ENCODE measurements at regions not wholly inside any gene's neighbourhood (a gene's known extent, or its start where the extent isn't known, plus 50 kb on each side); places are given as distances from the start of the nearest gene placed in this dataset.

DNA sequence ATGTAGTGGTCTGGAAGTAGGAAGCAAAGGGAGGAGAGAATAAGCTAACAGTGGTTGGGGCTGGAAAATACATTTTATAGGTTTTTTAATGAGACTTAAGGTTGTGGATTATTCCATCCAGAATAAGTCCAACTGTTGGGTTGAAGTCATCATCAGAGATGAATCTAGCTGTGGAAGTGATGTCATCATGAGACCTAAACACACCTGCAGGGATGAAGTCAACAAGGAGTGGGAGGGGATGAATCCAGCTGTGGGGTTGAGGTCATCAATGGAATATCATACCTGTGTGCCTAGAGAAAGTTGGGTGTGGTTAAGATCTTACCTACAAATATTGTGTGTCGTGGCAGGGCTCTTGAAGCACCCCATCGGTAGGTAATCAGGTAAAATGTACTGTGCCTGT lies 730.7 kb downstream of the RFPL4B start:
- H3K4me3 ChIP-seq (replicated peaks; ENCODE audit: insufficient read depth, low read length), result no peak overlapping the region
- TF ChIP-seq SPI1 (IDR thresholded peaks at IDR 0.05; ENCODE audit: borderline replicate concordance, low read depth) (no peak), GABPA (IDR thresholded peaks at IDR 0.05; ENCODE audit: low read depth) (no peak), POLR2AphosphoS5 (IDR thresholded peaks at IDR 0.05; ENCODE audit: low read depth) (no peak)
- TF ChIP-seq, protein P1, sequence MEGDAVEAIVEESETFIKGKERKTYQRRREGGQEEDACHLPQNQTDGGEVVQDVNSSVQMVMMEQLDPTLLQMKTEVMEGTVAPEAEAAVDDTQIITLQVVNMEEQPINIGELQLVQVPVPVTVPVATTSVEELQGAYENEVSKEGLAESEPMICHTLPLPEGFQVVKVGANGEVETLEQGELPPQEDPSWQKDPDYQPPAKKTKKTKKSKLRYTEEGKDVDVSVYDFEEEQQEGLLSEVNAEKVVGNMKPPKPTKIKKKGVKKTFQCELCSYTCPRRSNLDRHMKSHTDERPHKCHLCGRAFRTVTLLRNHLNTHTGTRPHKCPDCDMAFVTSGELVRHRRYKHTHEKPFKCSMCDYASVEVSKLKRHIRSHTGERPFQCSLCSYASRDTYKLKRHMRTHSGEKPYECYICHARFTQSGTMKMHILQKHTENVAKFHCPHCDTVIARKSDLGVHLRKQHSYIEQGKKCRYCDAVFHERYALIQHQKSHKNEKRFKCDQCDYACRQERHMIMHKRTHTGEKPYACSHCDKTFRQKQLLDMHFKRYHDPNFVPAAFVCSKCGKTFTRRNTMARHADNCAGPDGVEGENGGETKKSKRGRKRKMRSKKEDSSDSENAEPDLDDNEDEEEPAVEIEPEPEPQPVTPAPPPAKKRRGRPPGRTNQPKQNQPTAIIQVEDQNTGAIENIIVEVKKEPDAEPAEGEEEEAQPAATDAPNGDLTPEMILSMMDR (IDR thresholded peaks at IDR 0.05; ENCODE audit: insufficient read depth, low read length), result no peak
- TF ChIP-seq, protein P2, sequence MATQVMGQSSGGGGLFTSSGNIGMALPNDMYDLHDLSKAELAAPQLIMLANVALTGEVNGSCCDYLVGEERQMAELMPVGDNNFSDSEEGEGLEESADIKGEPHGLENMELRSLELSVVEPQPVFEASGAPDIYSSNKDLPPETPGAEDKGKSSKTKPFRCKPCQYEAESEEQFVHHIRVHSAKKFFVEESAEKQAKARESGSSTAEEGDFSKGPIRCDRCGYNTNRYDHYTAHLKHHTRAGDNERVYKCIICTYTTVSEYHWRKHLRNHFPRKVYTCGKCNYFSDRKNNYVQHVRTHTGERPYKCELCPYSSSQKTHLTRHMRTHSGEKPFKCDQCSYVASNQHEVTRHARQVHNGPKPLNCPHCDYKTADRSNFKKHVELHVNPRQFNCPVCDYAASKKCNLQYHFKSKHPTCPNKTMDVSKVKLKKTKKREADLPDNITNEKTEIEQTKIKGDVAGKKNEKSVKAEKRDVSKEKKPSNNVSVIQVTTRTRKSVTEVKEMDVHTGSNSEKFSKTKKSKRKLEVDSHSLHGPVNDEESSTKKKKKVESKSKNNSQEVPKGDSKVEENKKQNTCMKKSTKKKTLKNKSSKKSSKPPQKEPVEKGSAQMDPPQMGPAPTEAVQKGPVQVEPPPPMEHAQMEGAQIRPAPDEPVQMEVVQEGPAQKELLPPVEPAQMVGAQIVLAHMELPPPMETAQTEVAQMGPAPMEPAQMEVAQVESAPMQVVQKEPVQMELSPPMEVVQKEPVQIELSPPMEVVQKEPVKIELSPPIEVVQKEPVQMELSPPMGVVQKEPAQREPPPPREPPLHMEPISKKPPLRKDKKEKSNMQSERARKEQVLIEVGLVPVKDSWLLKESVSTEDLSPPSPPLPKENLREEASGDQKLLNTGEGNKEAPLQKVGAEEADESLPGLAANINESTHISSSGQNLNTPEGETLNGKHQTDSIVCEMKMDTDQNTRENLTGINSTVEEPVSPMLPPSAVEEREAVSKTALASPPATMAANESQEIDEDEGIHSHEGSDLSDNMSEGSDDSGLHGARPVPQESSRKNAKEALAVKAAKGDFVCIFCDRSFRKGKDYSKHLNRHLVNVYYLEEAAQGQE (IDR thresholded peaks at IDR 0.05; ENCODE audit: insufficient replicate concordance, low read depth), result no peak
- no peaks in the 10 kb centered on the region for H3K27me3 ChIP-seq (ENCODE audit: insufficient read depth, poor library complexity, severe bottlenecking)
- DNase-seq (ENCODE audit: low read depth in 1 of 2, low spot score in 1 of 2), result no peak
- no peak overlapping the region for H3K27ac ChIP-seq (replicated peaks)

DNA sequence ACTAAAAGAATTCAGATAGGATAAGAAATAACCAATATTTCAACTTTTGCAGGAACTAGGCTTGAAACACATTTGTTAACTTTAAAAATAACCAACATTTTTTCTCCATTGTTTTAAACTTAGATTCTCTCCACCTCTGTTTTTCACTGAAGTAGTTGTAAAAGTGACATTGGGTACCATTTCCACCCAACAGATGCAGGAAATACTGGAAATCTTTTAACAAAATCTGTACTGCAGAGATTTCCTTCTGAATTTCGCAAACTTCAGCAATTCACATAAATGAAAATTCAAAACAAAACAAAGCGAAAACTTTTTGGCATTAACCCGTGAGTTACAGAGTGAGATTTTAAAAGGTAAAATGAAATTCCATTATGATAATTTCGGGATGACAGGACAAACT lies 731.7 kb downstream of the RFPL4B start:
- no peak overlapping the region for H3K27ac ChIP-seq (replicated peaks)
- H3K4me3 ChIP-seq (replicated peaks; ENCODE audit: insufficient read depth, low read length), result no peak overlapping the region
- DNase-seq (ENCODE audit: low read depth in 1 of 2, low spot score in 1 of 2), result no peak
- TF ChIP-seq, protein P1 (IDR thresholded peaks at IDR 0.05; ENCODE audit: insufficient read depth, low read length), result no peak
- TF ChIP-seq SPI1 (IDR thresholded peaks at IDR 0.05; ENCODE audit: borderline replicate concordance, low read depth) (no peak), POLR2AphosphoS5 (IDR thresholded peaks at IDR 0.05; ENCODE audit: low read depth) (no peak), GABPA (IDR thresholded peaks at IDR 0.05; ENCODE audit: low read depth) (no peak)
- TF ChIP-seq, protein P2 (IDR thresholded peaks at IDR 0.05; ENCODE audit: insufficient replicate concordance, low read depth), result no peak
- H3K27me3 ChIP-seq (ENCODE audit: insufficient read depth, poor library complexity, severe bottlenecking), result no peaks in the 10 kb centered on the region

DNA sequence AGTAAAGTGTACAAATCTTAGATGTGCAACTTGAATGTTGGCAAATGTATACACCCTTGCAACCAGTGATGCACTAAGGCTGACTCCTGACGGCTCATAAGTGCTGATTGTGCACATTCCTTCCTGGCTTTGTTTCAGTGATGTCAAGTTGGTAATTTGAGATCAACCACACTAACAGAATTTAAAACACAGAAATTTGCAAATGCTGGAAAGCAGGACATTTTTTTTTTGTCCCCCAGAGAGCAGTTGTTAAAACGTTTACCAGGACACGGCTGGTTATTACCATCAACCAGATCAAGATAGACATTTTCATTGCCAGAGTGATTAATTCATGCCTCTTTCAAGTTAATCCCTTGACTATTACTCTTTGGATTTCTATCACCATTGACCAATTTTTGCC lies 735.6 kb downstream of the RFPL4B start:
- TF ChIP-seq, protein P2 (IDR thresholded peaks at IDR 0.05; ENCODE audit: insufficient replicate concordance, low read depth), result no peak
- TF ChIP-seq POLR2AphosphoS5 (IDR thresholded peaks at IDR 0.05; ENCODE audit: low read depth) (no peak), GABPA (IDR thresholded peaks at IDR 0.05; ENCODE audit: low read depth) (no peak), SPI1 (IDR thresholded peaks at IDR 0.05; ENCODE audit: borderline replicate concordance, low read depth) (no peak)
- TF ChIP-seq, protein P1 (IDR thresholded peaks at IDR 0.05; ENCODE audit: insufficient read depth, low read length), result no peak
- Histone ChIP-seq H3K27me3 (ENCODE audit: insufficient read depth, poor library complexity, severe bottlenecking) (no peaks in the 10 kb centered on the region), H3K27ac (replicated peaks) (no peak overlapping the region), H3K4me3 (replicated peaks; ENCODE audit: insufficient read depth, low read length) (no peak overlapping the region)
- no peak for DNase-seq (ENCODE audit: low read depth in 1 of 2, low spot score in 1 of 2)
